Ovary (tissue), 3 donors: ENCODE measurements at regions not wholly inside any gene's neighbourhood (a gene's known extent, or its start where the extent isn't known, plus 50 kb on each side); places are given as distances from the start of the nearest gene placed in this dataset.

Source experiments
- EP300 ChIP-seq: sonication (generic); formaldehyde crosslinking; IDR thresholded peaks from one replicate; pipeline ENCODE4 v1.6.1; 2017; ENCODE audit warnings: antibody characterized with exemption
- POLR2A ChIP-seq: fragments of 450-650 bp; IDR thresholded peaks from one replicate; pipeline ENCODE4 v1.6.1; 2017; ENCODE audit warnings: antibody characterized with exemption, mild to moderate bottlenecking, moderate library complexity
- TF ChIP-seq, protein P1 (sequence below), 3 donors: fragments of 450-650 bp in 2 of 3; fragments of 200-600 bp in 1 of 3; IDR thresholded peaks; one replicate each; pipeline versions ENCODE4 v1.5.1 to v1.8.0; 2016 to 2022; ENCODE audit warnings: antibody characterized with exemption in 3 of 3, mild to moderate bottlenecking in 1 of 3
- donor health status: DM: no; HTN: no; CAD: no.

- TF ChIP-seq POLR2A (no peak), EP300 (no peak)
- TF ChIP-seq, protein P1, sequence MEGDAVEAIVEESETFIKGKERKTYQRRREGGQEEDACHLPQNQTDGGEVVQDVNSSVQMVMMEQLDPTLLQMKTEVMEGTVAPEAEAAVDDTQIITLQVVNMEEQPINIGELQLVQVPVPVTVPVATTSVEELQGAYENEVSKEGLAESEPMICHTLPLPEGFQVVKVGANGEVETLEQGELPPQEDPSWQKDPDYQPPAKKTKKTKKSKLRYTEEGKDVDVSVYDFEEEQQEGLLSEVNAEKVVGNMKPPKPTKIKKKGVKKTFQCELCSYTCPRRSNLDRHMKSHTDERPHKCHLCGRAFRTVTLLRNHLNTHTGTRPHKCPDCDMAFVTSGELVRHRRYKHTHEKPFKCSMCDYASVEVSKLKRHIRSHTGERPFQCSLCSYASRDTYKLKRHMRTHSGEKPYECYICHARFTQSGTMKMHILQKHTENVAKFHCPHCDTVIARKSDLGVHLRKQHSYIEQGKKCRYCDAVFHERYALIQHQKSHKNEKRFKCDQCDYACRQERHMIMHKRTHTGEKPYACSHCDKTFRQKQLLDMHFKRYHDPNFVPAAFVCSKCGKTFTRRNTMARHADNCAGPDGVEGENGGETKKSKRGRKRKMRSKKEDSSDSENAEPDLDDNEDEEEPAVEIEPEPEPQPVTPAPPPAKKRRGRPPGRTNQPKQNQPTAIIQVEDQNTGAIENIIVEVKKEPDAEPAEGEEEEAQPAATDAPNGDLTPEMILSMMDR (IDR thresholded peaks at IDR 0.05), result no peak
Observed at GRCh38 chr12:60194678-60195077, 598.8 kb downstream of the SLC16A7 start.
